ENCODE measurements at regions not wholly inside any gene's neighbourhood (a gene's known extent, or its start where the extent isn't known, plus 50 kb on each side); places are given as distances from the start of the nearest gene placed in this dataset.

- no peak for ATAC-seq
- TF ChIP-seq CREB5 (CRISPR knock-in tag; IDR thresholded peaks at IDR 0.05; ENCODE audit: low read depth) (no peak), PATZ1 (CRISPR knock-in tag; IDR thresholded peaks at IDR 0.05; ENCODE audit: borderline replicate concordance) (no peak), BACH2 (CRISPR knock-in tag; IDR thresholded peaks at IDR 0.05; ENCODE audit: borderline replicate concordance) (no peak), OSR1 (CRISPR knock-in tag; IDR thresholded peaks at IDR 0.05) (no peak), POU6F1 (CRISPR knock-in tag; IDR thresholded peaks at IDR 0.05; ENCODE audit: borderline replicate concordance, low read depth) (no peak), ZNF8 (CRISPR knock-in tag; IDR thresholded peaks at IDR 0.05) (no peak), SNAI2 (CRISPR knock-in tag; IDR thresholded peaks at IDR 0.05) (no peak), ZNF565 (CRISPR knock-in tag; conservative IDR thresholded peaks at IDR 0.05; ENCODE audit: low read depth) (no peak), RARB (CRISPR knock-in tag; IDR thresholded peaks at IDR 0.05) (no peak), TCF4 (CRISPR knock-in tag; IDR thresholded peaks at IDR 0.05; ENCODE audit: borderline replicate concordance) (no peak), GLIS3 (CRISPR knock-in tag; IDR thresholded peaks at IDR 0.05) (no peak), ESRRG (CRISPR knock-in tag; IDR thresholded peaks at IDR 0.05) (no peak), ZFP30 (CRISPR knock-in tag; IDR thresholded peaks at IDR 0.05) (no peak), ZFP3 (CRISPR knock-in tag; IDR thresholded peaks at IDR 0.05) (no peak), ISL1 (CRISPR knock-in tag; IDR thresholded peaks at IDR 0.05) (no peak), TSHZ2 (CRISPR knock-in tag; IDR thresholded peaks at IDR 0.05) (no peak), ZC3H10 (CRISPR knock-in tag; IDR thresholded peaks at IDR 0.05) (no peak), PPARA (CRISPR knock-in tag; IDR thresholded peaks at IDR 0.05; ENCODE audit: borderline replicate concordance) (no peak)
- TF ChIP-seq, protein P1, sequence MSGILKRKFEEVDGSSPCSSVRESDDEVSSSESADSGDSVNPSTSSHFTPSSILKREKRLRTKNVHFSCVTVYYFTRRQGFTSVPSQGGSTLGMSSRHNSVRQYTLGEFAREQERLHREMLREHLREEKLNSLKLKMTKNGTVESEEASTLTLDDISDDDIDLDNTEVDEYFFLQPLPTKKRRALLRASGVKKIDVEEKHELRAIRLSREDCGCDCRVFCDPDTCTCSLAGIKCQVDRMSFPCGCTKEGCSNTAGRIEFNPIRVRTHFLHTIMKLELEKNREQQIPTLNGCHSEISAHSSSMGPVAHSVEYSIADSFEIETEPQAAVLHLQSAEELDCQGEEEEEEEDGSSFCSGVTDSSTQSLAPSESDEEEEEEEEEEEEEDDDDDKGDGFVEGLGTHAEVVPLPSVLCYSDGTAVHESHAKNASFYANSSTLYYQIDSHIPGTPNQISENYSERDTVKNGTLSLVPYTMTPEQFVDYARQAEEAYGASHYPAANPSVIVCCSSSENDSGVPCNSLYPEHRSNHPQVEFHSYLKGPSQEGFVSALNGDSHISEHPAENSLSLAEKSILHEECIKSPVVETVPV (CRISPR knock-in tag; IDR thresholded peaks at IDR 0.05), result no peak
Measured at GRCh38 chr12:115422845-115423545, 739.0 kb upstream of the TBX3 start.

DNA sequence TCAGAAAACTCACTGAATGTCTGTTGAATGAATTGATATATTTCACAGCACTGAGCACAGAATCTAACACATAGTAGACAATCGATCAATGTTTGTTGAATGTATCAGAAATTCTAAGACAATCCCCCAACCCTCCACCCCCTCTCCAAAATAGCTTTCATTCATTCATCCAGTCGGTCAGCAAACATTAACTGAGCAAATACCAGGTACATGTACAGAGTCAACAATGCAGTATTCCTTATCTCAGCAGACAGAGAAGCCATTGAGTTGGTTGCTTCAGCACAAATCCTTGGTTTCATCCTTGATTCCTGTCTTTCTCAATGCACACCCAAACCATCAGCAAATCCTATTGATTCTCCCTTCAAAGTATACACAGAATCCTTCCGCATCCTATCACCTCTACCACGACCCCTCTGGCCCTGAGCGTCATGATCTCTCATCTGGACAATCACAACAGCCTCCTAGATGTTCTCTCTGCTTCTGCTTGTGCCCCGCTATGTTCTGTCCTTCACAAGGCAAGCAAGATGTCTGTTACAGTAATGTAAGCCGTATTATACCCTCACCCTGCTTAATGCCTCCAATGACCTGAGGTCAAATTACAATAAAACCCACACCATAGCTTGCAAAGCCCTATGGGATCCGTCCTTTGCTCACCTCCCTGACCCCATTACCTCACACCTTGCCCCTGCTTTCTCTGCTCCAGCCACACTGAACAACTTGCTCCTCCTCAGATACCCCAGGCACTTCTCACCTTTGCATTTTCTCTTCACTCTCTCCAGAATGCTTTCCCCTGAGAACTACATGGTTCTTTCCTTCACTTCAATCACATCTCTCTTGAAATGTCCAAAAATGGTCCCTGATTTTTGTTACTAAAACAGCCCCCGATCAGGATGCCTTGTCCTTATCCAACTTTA is 738.1 kb upstream of the TBX3 start:
- TF ChIP-seq ESRRG (CRISPR knock-in tag; IDR thresholded peaks at IDR 0.05), result no peak
- no peak for TF ChIP-seq ZNF8 (CRISPR knock-in tag; IDR thresholded peaks at IDR 0.05)
- no peak for TF ChIP-seq ZFP30 (CRISPR knock-in tag; IDR thresholded peaks at IDR 0.05)
- no peak for TF ChIP-seq CSDC2 (CRISPR knock-in tag; IDR thresholded peaks at IDR 0.05)
- TF ChIP-seq ZNF565 (CRISPR knock-in tag; conservative IDR thresholded peaks at IDR 0.05; ENCODE audit: low read depth), result no peak
- no peak for TF ChIP-seq TSHZ2 (CRISPR knock-in tag; IDR thresholded peaks at IDR 0.05)
- no peak for TF ChIP-seq OSR1 (CRISPR knock-in tag; IDR thresholded peaks at IDR 0.05)
- TF ChIP-seq, protein P1 (CRISPR knock-in tag; IDR thresholded peaks at IDR 0.05), result no peak
- TF ChIP-seq PATZ1 (CRISPR knock-in tag; IDR thresholded peaks at IDR 0.05; ENCODE audit: borderline replicate concordance), result no peak
- no peak for ATAC-seq
